GM19023 (cell line): ENCODE measurements at regions not wholly inside any gene's neighbourhood (a gene's known extent, or its start where the extent isn't known, plus 50 kb on each side); places are given as distances from the start of the nearest gene placed in this dataset.
"Not testable (repeated sequence)": the region's sequence is repeated elsewhere in the genome, so short reads cannot be mapped to it uniquely, and the experiment has no call there.

Experiments used
- ATAC-seq: cut with Tn5 transposase; IDR thresholded peaks from one replicate; pipeline ENCODE4 v1.9.1; 2021; ENCODE audit warnings: mild to moderate bottlenecking, moderate library complexity; ENCODE audit not compliant: unreplicated experiment

- no peak for ATAC-seq
These were observed 345.0 kb downstream of the TMEM38B start for GRCh38 chr9:106039151-106039935.

GRCh38 chr9:106041920-106042319 is 347.6 kb downstream of the TMEM38B start:
- ATAC-seq, result not testable (repeated sequence)

GRCh38 chr9:106051545-106051944 is 357.2 kb downstream of the TMEM38B start:
- no peak for ATAC-seq

DNA sequence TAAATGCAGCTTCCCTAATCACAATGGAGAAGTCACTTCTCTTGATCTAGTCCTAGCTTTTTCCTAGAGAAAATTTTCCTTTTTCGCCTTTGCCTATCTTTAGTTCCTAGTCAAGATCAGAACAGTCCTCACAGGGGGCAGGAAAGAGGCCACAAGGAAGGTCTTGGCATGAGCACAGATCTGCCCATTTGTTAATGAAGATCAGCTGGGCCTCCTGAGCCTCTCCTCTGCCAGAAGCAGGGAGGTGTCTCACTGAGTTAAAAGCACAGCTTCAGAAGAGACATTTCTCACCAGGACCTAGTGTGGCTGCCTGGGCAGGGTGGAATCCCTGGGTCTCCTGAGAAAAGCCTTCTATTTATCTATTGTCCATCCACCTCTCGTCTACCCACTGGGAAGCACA is 357.8 kb downstream of the TMEM38B start:
- no peak for ATAC-seq

GRCh38 chr9:106052735-106053134 is 358.4 kb downstream of the TMEM38B start:
- no peak for ATAC-seq

GRCh38 chr9:106056328-106056727 is 362.0 kb downstream of the TMEM38B start:
- no peak for ATAC-seq

DNA sequence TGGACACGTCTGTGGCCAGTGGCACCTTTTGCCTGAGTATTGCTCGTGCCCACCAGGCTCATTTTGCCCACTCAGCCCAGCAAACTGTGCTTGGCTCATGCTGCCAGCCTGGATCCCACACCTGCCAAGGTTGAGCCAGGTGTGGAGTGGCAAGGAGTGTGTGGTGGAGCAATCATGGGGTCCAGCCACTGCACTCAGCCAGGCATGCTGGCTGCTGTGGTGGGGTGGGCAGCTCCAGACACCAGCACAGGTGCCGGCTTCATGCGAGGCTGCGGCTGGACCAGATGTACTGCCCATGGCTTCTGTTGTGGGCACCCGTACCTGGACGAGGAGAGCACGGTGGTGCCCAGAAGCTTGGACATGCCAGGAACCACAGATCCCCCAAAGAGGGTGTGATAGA is 364.1 kb downstream of the TMEM38B start:
- ATAC-seq, result no peak

GRCh38 chr9:106059886-106060285 is 365.5 kb downstream of the TMEM38B start:
- ATAC-seq, result no peak

- ATAC-seq, result no peak
These were observed 366.5 kb downstream of the TMEM38B start for GRCh38 chr9:106060885-106061284.

- ATAC-seq, result no peak
These were observed 367.9 kb downstream of the TMEM38B start for GRCh38 chr9:106062250-106062649.

DNA sequence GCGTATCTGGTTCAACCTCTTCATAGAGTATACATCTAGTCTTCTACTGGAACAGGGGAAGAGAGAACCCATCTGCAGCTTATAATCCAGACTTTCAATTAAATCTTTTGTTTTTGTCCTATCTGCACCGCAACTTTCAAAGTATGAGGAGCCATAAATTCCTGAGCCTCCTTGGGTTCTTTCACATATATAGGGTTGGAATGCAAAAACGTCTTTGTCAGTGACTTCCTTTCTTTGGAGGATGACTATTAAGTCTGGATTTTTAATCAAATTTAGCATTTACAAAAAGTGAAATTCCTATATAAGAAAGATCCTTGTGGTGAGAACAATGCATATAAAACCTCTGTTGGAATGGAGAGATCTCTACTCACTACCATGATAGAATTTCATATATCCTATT is 370.8 kb downstream of the TMEM38B start:
- no peak for ATAC-seq

DNA sequence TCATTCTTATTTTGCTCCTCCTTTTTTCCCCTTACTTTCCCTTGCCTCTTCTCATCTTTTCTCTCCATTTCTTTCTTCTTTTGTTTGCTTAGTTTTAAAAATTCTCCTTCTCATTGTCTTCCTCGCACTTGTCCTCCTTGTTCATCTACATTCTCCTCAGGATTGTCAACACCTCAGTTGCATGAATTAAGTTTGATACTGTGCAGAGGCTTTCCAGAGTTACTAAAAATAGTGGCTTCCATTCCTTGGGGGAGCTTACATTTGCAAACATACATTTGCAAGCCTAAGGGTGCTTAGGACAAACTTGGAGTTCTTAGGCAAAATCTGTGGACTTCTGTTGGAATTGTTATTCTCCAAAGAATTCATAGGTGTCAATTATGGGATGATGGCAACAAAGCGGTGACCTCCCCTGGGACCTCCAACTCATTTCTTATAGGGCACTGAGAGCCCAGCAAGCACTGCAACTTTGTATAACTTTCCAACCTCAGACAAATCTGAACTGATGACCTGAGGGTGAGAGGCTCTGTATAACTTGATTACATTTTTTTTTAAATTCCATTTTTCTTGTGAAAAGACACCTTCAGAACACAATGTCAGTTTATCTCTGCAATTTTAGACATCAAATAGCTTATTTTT is 371.4 kb downstream of the TMEM38B start:
- ATAC-seq, result no peak

DNA sequence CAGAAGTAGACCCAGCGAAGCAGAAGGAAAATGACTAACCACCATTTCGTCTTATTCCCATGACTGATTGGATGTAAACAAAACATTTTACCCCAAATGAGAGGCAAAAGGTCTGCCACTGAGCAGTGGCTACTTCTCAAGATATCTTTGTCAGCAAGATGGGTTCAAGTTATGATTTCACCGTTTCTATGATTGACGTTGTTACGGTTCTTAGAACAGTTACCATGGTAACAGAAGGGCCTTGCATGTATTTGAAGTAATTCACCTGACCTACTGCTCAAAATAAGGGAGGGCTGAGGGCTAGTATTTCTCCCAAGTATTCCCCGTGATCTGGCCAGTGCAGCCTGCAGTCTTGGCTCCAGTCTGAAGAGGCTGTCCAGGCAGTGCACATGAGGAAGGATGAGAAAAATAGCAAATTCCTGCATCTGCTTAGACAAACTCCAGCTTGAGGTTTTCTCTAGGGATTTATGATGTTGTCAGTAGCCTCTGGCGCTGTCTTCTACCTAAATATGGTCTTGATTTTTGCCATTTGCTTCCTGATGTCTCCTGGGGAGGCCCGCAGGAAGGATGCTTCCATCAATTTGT is 372.7 kb downstream of the TMEM38B start:
- ATAC-seq, result no peak

DNA sequence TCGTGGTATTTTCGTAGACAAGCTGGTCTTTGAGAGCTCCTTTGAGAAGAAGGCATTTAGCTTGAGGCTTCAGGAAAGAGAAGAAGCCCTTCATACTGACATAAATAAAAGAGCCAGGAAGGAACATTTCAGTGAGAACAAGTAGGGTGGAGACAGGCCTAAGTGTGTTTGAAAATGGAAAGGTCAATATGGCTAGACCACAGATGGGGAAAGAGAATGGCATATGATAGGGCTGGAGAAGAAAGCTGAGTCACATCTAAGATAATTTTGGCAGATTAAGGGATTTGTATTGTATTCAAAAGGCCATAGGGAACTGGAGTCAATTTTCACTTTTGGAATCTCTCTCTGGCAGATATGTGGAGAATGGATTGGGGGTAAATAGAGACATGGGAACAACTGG is 374.9 kb downstream of the TMEM38B start:
- ATAC-seq, result no peak

DNA sequence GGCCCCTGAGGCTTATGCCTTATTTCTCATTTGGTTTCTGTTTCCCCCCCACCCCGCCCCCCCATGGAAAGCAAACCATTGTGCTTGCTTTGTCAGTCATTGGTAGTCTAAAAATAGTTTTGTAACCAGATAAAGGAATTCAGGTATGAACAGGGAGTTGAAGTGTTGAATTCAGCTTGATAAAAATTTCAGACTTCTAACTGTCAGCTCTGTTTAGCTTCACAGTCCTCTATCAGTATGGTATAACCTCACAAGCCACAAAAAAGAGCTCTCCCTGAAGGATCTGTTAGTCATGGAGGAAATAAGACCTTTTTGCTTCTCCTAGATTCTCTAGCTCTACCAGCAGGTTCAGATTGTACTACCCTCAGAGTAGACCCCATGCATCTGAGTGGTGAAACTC is 378.1 kb downstream of the TMEM38B start:
- ATAC-seq, result no peak

- no peak for ATAC-seq
These were observed 379.7 kb downstream of the TMEM38B start for GRCh38 chr9:106074006-106074405.

- no peak for ATAC-seq
These were observed 381.1 kb downstream of the TMEM38B start for GRCh38 chr9:106075236-106075959.

DNA sequence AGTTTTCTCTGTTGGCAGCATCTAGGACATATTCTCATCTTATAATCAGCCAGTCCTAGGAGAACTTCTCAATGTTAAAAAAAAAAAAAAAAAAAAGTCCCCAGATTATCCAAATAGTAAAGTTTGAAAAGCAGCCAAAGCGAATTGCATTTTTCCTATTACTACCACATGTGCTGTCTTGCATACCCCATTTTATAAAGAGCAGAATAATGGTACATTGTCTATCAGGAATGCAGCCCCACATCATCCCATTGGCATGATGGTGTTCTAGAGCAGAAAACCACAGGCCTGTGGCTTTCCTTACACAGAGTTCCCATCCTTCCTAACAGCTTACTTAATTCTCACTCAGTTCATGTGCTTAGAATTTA is 381.6 kb downstream of the TMEM38B start:
- no peak for ATAC-seq

DNA sequence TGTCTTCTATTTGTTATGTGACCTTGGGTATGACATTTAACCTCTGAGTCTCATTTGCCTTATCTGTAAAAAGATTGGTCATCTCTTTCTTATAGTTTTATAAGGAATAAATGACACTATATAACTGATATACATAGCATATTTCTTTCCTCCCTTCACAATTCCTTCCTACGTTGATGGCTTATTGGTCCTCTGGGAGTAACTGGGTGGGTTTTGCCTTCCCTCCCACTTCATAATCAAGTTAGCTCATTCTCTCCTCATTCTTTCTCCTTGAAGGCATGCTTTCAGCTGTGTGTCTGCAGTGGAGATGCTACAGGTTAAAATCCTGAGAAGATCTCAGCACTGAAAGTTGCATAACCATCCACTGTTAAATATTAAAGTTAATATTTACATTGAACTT is 382.4 kb downstream of the TMEM38B start:
- no peak for ATAC-seq

DNA sequence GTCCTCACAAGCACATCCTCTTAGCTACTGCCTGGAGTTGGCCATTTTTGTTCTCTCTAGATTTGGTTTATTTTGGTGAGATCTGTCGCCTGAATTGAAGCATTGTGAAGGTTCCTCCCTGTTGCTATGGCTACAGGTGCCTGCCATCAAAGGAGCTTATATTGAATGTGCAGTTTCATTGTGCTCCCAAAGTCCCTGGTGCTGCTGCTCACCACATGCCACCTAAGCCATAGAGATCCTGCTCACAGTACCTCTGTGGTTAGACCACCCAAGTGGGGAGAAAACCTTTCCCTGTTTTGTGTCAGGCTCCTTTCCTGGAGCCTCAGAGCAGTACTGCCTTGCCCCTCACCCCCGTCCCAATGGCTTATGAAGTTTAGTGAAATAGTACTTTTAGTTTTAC is 383.4 kb downstream of the TMEM38B start:
- no peak for ATAC-seq

- no peak for ATAC-seq
These were observed 388.3 kb downstream of the TMEM38B start for GRCh38 chr9:106082621-106083020.

- no peak for ATAC-seq
These were observed 390.4 kb downstream of the TMEM38B start for GRCh38 chr9:106084702-106085101.
